HEK293T (cell line): ENCODE measurements at regions not wholly inside any gene's neighbourhood (a gene's known extent, or its start where the extent isn't known, plus 50 kb on each side); places are given as distances from the start of the nearest gene placed in this dataset.
"Not testable (repeated sequence)": the region's sequence is repeated elsewhere in the genome, so short reads cannot be mapped to it uniquely, and the experiment has no call there.

ENCODE experiments used
- CTCF ChIA-PET: fragments of 350-600 bp; formaldehyde crosslinking; extraction: SDS; loops from one replicate; lab custom pipeline; 2021; ENCODE audit warnings: antibody characterized with exemption, inconsistent platforms; lab: Yijun Ruan, JAX
- POLR2A ChIA-PET: fragments of 350-600 bp; formaldehyde crosslinking; extraction: SDS; loops from one replicate; lab custom pipeline; 2020; ENCODE audit warnings: antibody characterized with exemption, inconsistent platforms; lab: Yijun Ruan, JAX
- DNase-seq: peaks from one replicate; pipeline ENCODE4 v3.0.0; 2012; ENCODE audit warnings: mixed read lengths; ENCODE audit errors: extremely low spot score
- ARNT ChIP-seq: fragments of 450-650 bp; IDR thresholded peaks from 2 replicates; pipeline ENCODE4 v1.6.1; 2017; ENCODE audit warnings: mild to moderate bottlenecking
- BHLHE40 ChIP-seq: fragments of 450-650 bp; IDR thresholded peaks from 2 replicates; pipeline ENCODE4 v1.6.1; 2016; ENCODE audit warnings: mild to moderate bottlenecking, moderate library complexity, borderline replicate concordance
- CTBP1 ChIP-seq: fragments of 450-650 bp; IDR thresholded peaks from 2 replicates; pipeline ENCODE4 v1.6.1; 2016; ENCODE audit warnings: borderline replicate concordance
- ELF4 ChIP-seq: fragments of 450-650 bp; IDR thresholded peaks from 2 replicates; pipeline ENCODE4 v1.6.1; 2017; ENCODE audit warnings: antibody characterized with exemption
- FOXA1 ChIP-seq: fragments of 450-650 bp; IDR thresholded peaks from 2 replicates; pipeline ENCODE4 v1.6.1; 2016; ENCODE audit warnings: mild to moderate bottlenecking
- FOXK2 ChIP-seq: fragments of 450-650 bp; IDR thresholded peaks from 2 replicates; pipeline ENCODE4 v1.6.1; 2016; ENCODE audit warnings: mild to moderate bottlenecking
- FOXM1 ChIP-seq: fragments of 450-650 bp; IDR thresholded peaks from 2 replicates; pipeline ENCODE4 v1.6.1; 2017; ENCODE audit warnings: mild to moderate bottlenecking, borderline replicate concordance
- HDGF ChIP-seq: fragments of 450-650 bp; IDR thresholded peaks from 2 replicates; pipeline ENCODE4 v1.6.1; 2017; ENCODE audit warnings: antibody characterized with exemption, borderline replicate concordance
- L3MBTL2 ChIP-seq: fragments of 450-650 bp; conservative IDR thresholded peaks from 2 replicates; pipeline ENCODE4 v1.6.1; 2016; ENCODE audit warnings: mild to moderate bottlenecking
- LEF1 ChIP-seq: fragments of 450-650 bp; IDR thresholded peaks from 2 replicates; pipeline ENCODE4 v1.6.1; 2017; ENCODE audit warnings: mild to moderate bottlenecking, borderline replicate concordance
- NFRKB ChIP-seq: fragments of 450-650 bp; IDR thresholded peaks from 2 replicates; pipeline ENCODE4 v1.6.1; 2016; ENCODE audit warnings: mild to moderate bottlenecking, moderate library complexity
- PKNOX1 ChIP-seq: fragments of 450-650 bp; IDR thresholded peaks from 2 replicates; pipeline ENCODE4 v1.6.1; 2016
- SP1 ChIP-seq: fragments of 450-650 bp; IDR thresholded peaks from 2 replicates; pipeline ENCODE4 v1.6.1; 2017
- SUZ12 ChIP-seq: fragments of 450-650 bp; IDR thresholded peaks from 2 replicates; pipeline ENCODE4 v1.6.1; 2016; ENCODE audit warnings: mild to moderate bottlenecking
- TARDBP ChIP-seq: fragments of 450-650 bp; IDR thresholded peaks from 2 replicates; pipeline ENCODE4 v1.6.1; 2016
- ZNF384 ChIP-seq: fragments of 450-650 bp; IDR thresholded peaks from 2 replicates; pipeline ENCODE4 v1.6.1; 2016

GRCh38 chr9:82764061-82764668 is 298.8 kb downstream of the RASEF start:
- ChIA-PET CTCF (no interaction called here), POLR2A (no interaction called here)
- TF ChIP-seq ARNT (no peak), L3MBTL2 (no peak), CTBP1 (no peak), PKNOX1 (no peak), SP1 (no peak), ZNF384 (no peak), HDGF (no peak)
- DNase-seq, result no peak

GRCh38 chr9:82774707-82775231 is 288.2 kb downstream of the RASEF start:
- DNase-seq, CTCF ChIA-PET, POLR2A ChIA-PET: not testable (repeated sequence)
- TF ChIP-seq L3MBTL2, result peak; percentile 49

GRCh38 chr9:82776508-82776907 is 286.4 kb downstream of the RASEF start:
- TF ChIP-seq L3MBTL2, result no peak
- no peak for TF ChIP-seq FOXA1
- no peak for DNase-seq
- ChIA-PET POLR2A (no interaction called here), CTCF (no interaction called here)

- TF ChIP-seq FOXK2, result no peak
- no peak for TF ChIP-seq HDGF
- no peak for TF ChIP-seq TARDBP
- TF ChIP-seq PKNOX1, result no peak
- no peak for TF ChIP-seq SP1
- TF ChIP-seq ARNT, result no peak
- no peak for TF ChIP-seq ELF4
- no peak for TF ChIP-seq NFRKB
- TF ChIP-seq ZNF384, result no peak
- no peak for TF ChIP-seq LEF1
- TF ChIP-seq L3MBTL2, result no peak
- no peak for TF ChIP-seq FOXM1
- TF ChIP-seq CTBP1, result no peak
- no peak for TF ChIP-seq BHLHE40
- TF ChIP-seq FOXA1, result no peak
- no peak for TF ChIP-seq SUZ12
- DNase-seq, result no peak
- CTCF ChIA-PET, result no interaction called here
- POLR2A ChIA-PET, result no interaction called here
Observed at GRCh38 chr9:82777366-82777765, 285.6 kb downstream of the RASEF start.

GRCh38 chr9:82778923-82779322 is 284.0 kb downstream of the RASEF start:
- CTCF ChIA-PET, DNase-seq, POLR2A ChIA-PET: not testable (repeated sequence)

GRCh38 chr9:82780017-82780416 is 282.9 kb downstream of the RASEF start:
- TF ChIP-seq TARDBP, result no peak
- TF ChIP-seq CTBP1, result no peak
- no peak for TF ChIP-seq ELF4
- no peak for TF ChIP-seq NFRKB
- TF ChIP-seq ZNF384, result no peak
- TF ChIP-seq HDGF, result no peak
- no peak for TF ChIP-seq FOXK2
- no peak for TF ChIP-seq ARNT
- no peak for TF ChIP-seq SUZ12
- TF ChIP-seq SP1, result no peak
- TF ChIP-seq LEF1, result no peak
- TF ChIP-seq FOXA1, result no peak
- no peak for TF ChIP-seq FOXM1
- no peak for TF ChIP-seq BHLHE40
- CTCF ChIA-PET, result no interaction called here
- no peak for DNase-seq
- POLR2A ChIA-PET, result no interaction called here

GRCh38 chr9:82781921-82782392 is 281.0 kb downstream of the RASEF start:
- POLR2A ChIA-PET, result no interaction called here
- CTCF ChIA-PET, result interaction anchor here (0.7 kb wide), 1 partner anchor 1046 kb away, joined by 4 read pairs; no protein-coding TSS in a partner anchor
- DNase-seq, result peak; percentile 32
- TF ChIP-seq CTBP1 (peak; percentile 73; the same call in 1 of the 2 replicates), ZNF384 (peak; percentile 60; the same call in 1 of the 2 replicates), PKNOX1 (peak; percentile 93), ARNT (no peak)
